Caco-2 (cell line): ENCODE measurements at regions not wholly inside any gene's neighbourhood (a gene's known extent, or its start where the extent isn't known, plus 50 kb on each side); places are given as distances from the start of the nearest gene placed in this dataset.
"Not testable (repeated sequence)": the region's sequence is repeated elsewhere in the genome, so short reads cannot be mapped to it uniquely, and the experiment has no call there.

Experiments
- BruUV-seq: library from RNA; stranded (reverse); fragments of 400-500 nt; replicated peaks from 2 replicates; lab custom pipeline; 2021; lab: Mats Ljungman, UMichigan
- CTCF ChIA-PET: fragments of 300-600 bp; sonication (Branson Sonifier 250); formaldehyde crosslinking; loops from one replicate; lab custom pipeline; 2022; ENCODE audit warnings: antibody characterized with exemption; lab: Charles Lee
- POLR2A ChIA-PET: fragments of 300-600 bp; sonication (Branson Sonifier 250); formaldehyde crosslinking; loops from one replicate; lab custom pipeline; 2022; ENCODE audit warnings: antibody characterized with exemption; lab: Charles Lee
- DNase-seq, 2 experiments: peaks; one replicate each; pipeline versions ENCODE4 v3.0.0 to v3.0.0-alpha.2; 2020 to 2022
- H3K27me3 ChIP-seq: replicated peaks from 2 replicates; pipeline ENCODE4 v1.6.0; 2011; ENCODE audit warnings: low read length; ENCODE audit not compliant: control insufficient read depth, insufficient read depth
- H3K36me3 ChIP-seq: 2 replicates; pipeline ENCODE4 v1.5.1; 2011; ENCODE audit warnings: low read length; ENCODE audit not compliant: control insufficient read depth, insufficient read depth
- H3K4me1 ChIP-seq: fragments of 250-450 bp; sonication (Bioruptor Pico); 2 replicates; pipeline ENCODE4 v1.5.1; 2020; ENCODE audit warnings: mild to moderate bottlenecking
- H3K4me3 ChIP-seq: 2 replicates; pipeline ENCODE4 v1.5.1; 2011; ENCODE audit warnings: low read depth, mild to moderate bottlenecking, control low read depth, low read length
- H3K9me3 ChIP-seq: fragments of 250-450 bp; sonication (Bioruptor Pico); 2 replicates; pipeline ENCODE4 v1.5.1; 2020; ENCODE audit warnings: mild to moderate bottlenecking, moderate library complexity
- H3K27ac Mint-ChIP-seq: one replicate; pipeline ENCODE4 v1.8.0; 2022; ENCODE audit warnings: mixed read lengths; ENCODE audit not compliant: unreplicated experiment
- H3K27me3 Mint-ChIP-seq: one replicate; pipeline ENCODE4 v1.8.0; 2022; ENCODE audit warnings: mixed read lengths; ENCODE audit not compliant: insufficient read depth, unreplicated experiment
- H3K36me3 Mint-ChIP-seq: one replicate; pipeline ENCODE4 v1.8.0; 2022; ENCODE audit warnings: mild to moderate bottlenecking, mixed read lengths; ENCODE audit not compliant: insufficient read depth, unreplicated experiment
- H3K4me1 Mint-ChIP-seq: one replicate; pipeline ENCODE4 v1.8.0; 2022; ENCODE audit warnings: low read depth, mixed read lengths; ENCODE audit not compliant: unreplicated experiment
- H3K4me3 Mint-ChIP-seq: one replicate; pipeline ENCODE4 v1.8.0; 2022; ENCODE audit warnings: mild to moderate bottlenecking, moderate library complexity, mixed read lengths; ENCODE audit not compliant: unreplicated experiment
- H3K9me3 Mint-ChIP-seq: one replicate; pipeline ENCODE4 v1.8.0; 2022; ENCODE audit warnings: mixed read lengths; ENCODE audit not compliant: unreplicated experiment
- CTCF ChIP-seq, 2 experiments: fragments of 200-600 bp in 1 of 2; IDR thresholded peaks; 1 replicate in 1 of 2; 2 replicates in 1 of 2; pipeline versions ENCODE4 v1.5.1 to v1.8.0; 2011 to 2022; ENCODE audit warnings: antibody characterized with exemption in 1 of 2, control low read depth in 1 of 2, inconsistent platforms in 1 of 2, low read depth in 1 of 2, low read length in 1 of 2, mild to moderate bottlenecking in 1 of 2, moderate library complexity in 1 of 2; ENCODE audit not compliant: insufficient read depth in 1 of 2, severe bottlenecking in 1 of 2, unreplicated experiment in 1 of 2
- intact Hi-C: fragments of 100-400 bp; cut with micrococcal nuclease; formaldehyde crosslinking; loops from one replicate; pipeline ENCODE4 v1.10.0; 2022; ENCODE audit not compliant: unreplicated experiment

- H3K27ac Mint-ChIP-seq = no peak overlapping the region
- BruUV-seq = no TSS peak
- TF ChIP-seq CTCF (IDR thresholded peaks at IDR 0.05; ENCODE audit: insufficient read depth in 1 of 2, low read depth in 1 of 2, low read length in 1 of 2, severe bottlenecking in 1 of 2, unreplicated experiment in 1 of 2) = no peak
- intact Hi-C loops = no loop called here
- no peaks in the 10 kb centered on the region for H3K36me3 ChIP-seq
- ChIA-PET CTCF (no interaction called here), POLR2A (no interaction called here)
- no peak for DNase-seq
- no peak overlapping the region for H3K4me3 Mint-ChIP-seq
- peaks cover 35% of the 10 kb centered on the region for H3K9me3 Mint-ChIP-seq
- H3K4me1 ChIP-seq = no peaks in the 10 kb centered on the region
- peaks cover 6% of the 10 kb centered on the region for H3K36me3 Mint-ChIP-seq
- H3K9me3 ChIP-seq = peaks cover 3% of the 10 kb centered on the region
- H3K27me3 ChIP-seq = no peaks in the 10 kb centered on the region
- H3K27me3 Mint-ChIP-seq = no peaks in the 10 kb centered on the region
- H3K4me3 ChIP-seq = no peak overlapping the region
- H3K4me1 Mint-ChIP-seq = no peaks in the 10 kb centered on the region
These were observed 489.2 kb downstream of the ZNF33B start for GRCh38 chr10:42149027-42149700.

- CTCF ChIA-PET, POLR2A ChIA-PET, H3K4me1 ChIP-seq, H3K4me3 ChIP-seq, H3K27me3 Mint-ChIP-seq, H3K4me1 Mint-ChIP-seq, H3K4me3 Mint-ChIP-seq, H3K9me3 ChIP-seq, intact Hi-C loops, H3K27ac Mint-ChIP-seq, BruUV-seq, H3K36me3 ChIP-seq, H3K36me3 Mint-ChIP-seq, H3K27me3 ChIP-seq, DNase-seq: not testable (repeated sequence)
- H3K9me3 Mint-ChIP-seq = peaks cover 46% of the 10 kb centered on the region
These were observed 492.2 kb downstream of the ZNF33B start for GRCh38 chr10:42146165-42146564.

GRCh38 chr10:42138023-42138422 lies 500.3 kb downstream of the ZNF33B start:
- H3K36me3 Mint-ChIP-seq, H3K27ac Mint-ChIP-seq, BruUV-seq, H3K9me3 ChIP-seq, H3K4me1 Mint-ChIP-seq, H3K36me3 ChIP-seq, intact Hi-C loops, H3K27me3 ChIP-seq, H3K4me3 ChIP-seq, CTCF ChIA-PET, DNase-seq, H3K4me1 ChIP-seq, H3K27me3 Mint-ChIP-seq, POLR2A ChIA-PET, H3K4me3 Mint-ChIP-seq: not testable (repeated sequence)
- peaks cover 32% of the 10 kb centered on the region for H3K9me3 Mint-ChIP-seq

- Mint-ChIP-seq H3K9me3 (peaks cover 23% of the 10 kb centered on the region), H3K4me1 (no peaks in the 10 kb centered on the region), H3K36me3 (no peaks in the 10 kb centered on the region), H3K27me3 (no peaks in the 10 kb centered on the region), H3K27ac (no peak overlapping the region), H3K4me3 (no peak overlapping the region)
- Histone ChIP-seq H3K27me3 (no peaks in the 10 kb centered on the region), H3K9me3 (no peaks in the 10 kb centered on the region), H3K4me3 (no peak overlapping the region), H3K4me1 (no peaks in the 10 kb centered on the region), H3K36me3 (no peaks in the 10 kb centered on the region)
- ChIA-PET CTCF (no interaction called here), POLR2A (no interaction called here)
- BruUV-seq = no TSS peak
- intact Hi-C loops = no loop called here
- DNase-seq = no peak
- no peak for TF ChIP-seq CTCF (IDR thresholded peaks at IDR 0.05; ENCODE audit: insufficient read depth in 1 of 2, low read depth in 1 of 2, low read length in 1 of 2, severe bottlenecking in 1 of 2, unreplicated experiment in 1 of 2)
These were observed 525.3 kb downstream of the ZNF33B start for GRCh38 chr10:42113158-42113450.
